ENCODE measurements at regions not wholly inside any gene's neighbourhood (a gene's known extent, or its start where the extent isn't known, plus 50 kb on each side); places are given as distances from the start of the nearest gene placed in this dataset.

GRCh38 chr18:39434223-39434920, 1868.8 kb upstream of the CELF4 start:
- TF ChIP-seq CTCF (IDR thresholded peaks at IDR 0.05) (no peak), EP300 (IDR thresholded peaks at IDR 0.05; ENCODE audit: low read depth) (no peak)
